HG03064 (cell line): ENCODE measurements at regions not wholly inside any gene's neighbourhood (a gene's known extent, or its start where the extent isn't known, plus 50 kb on each side); places are given as distances from the start of the nearest gene placed in this dataset.
"Not testable (repeated sequence)": the region's sequence is repeated elsewhere in the genome, so short reads cannot be mapped to it uniquely, and the experiment has no call there.

Source experiments
- ATAC-seq: cut with Tn5 transposase; IDR thresholded peaks from one replicate; pipeline ENCODE4 v1.9.1; 2021; ENCODE audit warnings: low read depth; ENCODE audit not compliant: unreplicated experiment

DNA sequence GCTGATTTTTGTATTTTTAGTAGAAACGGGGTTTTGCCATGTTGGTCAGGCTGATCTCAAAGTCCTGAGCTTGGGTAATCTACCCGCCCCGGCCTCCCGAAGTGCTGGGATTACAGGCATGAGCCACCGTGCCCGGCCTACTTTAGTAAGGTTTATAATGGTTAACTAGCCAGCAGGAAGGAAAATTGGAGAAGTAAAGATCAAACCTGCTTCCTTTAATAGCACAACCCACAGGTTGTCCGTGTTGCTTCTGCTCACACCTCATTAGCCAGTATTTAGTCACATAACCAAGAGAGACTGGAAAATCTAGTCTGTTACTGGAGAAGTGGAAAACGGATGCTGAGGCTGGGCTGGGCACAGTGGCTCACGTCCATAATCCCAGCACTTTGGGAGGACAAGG is 51.9 kb upstream of the TBL1XR1 start:
- ATAC-seq = no peak

DNA sequence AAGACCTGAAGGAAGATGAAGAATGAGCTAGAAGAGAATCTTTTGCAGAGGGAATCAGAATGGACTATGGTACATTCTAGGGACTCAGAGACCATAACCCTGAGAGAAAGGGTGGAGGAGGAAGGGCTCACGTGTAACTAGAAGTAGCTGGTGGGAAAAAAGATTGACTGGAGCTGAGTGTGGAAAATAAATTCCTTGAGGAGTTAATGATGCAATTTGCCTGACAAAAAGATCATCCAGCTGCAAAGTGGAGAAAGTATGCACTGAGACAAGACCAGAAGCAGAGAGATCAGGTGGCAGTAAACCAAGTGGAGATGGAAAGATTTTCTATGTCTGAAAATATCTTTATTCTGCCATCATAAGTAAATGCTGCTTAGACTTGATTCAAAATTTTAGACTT is 52.9 kb upstream of the TBL1XR1 start:
- ATAC-seq = no peak

DNA sequence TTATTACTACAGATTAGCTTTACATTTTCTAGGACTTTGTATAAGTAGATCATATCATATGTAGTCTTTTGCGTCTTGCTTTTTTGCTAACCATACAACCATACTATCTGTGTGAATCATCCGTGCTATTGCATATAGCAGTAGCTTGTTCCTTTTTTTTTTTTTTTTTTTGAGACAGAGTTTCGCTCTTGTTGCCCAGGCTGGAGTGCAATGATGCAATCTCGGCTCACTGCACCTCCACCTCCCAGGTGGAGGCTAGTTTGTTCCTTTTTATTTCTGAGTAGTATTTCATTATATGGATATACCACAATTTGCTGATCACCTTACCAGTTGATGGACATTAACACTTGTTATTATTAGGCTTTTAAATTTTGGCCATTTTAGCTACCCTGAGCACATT is 54.5 kb upstream of the TBL1XR1 start:
- no peak for ATAC-seq

DNA sequence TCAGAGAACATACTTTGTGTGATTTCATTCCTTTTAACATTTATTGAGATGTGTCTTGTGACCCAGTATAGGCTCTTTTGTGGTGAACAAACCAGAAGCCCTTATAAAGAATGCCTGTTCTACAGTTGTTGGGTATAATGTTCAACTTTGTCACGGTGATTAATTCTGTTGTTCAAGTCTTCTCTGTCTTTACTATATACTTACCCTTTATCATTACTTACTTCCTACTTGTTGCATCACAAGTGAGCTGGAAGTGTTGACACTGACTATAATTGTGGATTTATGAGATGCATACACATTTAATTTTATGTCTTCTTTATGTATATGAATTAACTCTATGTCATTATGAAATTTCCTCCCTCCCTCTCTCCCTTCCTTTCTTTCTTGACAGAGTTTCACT is 59.7 kb upstream of the TBL1XR1 start:
- no peak for ATAC-seq

DNA sequence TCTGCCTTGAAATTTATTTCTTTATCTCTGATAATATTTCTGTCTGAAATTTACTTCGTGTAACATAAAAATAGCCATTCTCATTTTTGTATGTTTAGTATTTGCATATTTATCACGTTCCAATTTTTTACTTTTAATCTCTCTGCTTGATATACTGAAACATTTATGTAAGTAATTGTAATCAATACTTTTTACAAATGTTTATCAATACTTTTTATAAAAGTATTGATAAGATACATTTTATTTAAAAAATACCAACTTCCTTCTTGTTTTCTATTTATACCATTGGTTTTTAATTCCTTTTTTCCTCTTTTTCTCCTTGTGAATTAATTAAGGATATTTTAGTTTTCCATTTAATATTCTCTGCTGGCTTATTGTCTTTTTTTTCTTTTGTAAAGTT is 60.3 kb upstream of the TBL1XR1 start:
- no peak for ATAC-seq

DNA sequence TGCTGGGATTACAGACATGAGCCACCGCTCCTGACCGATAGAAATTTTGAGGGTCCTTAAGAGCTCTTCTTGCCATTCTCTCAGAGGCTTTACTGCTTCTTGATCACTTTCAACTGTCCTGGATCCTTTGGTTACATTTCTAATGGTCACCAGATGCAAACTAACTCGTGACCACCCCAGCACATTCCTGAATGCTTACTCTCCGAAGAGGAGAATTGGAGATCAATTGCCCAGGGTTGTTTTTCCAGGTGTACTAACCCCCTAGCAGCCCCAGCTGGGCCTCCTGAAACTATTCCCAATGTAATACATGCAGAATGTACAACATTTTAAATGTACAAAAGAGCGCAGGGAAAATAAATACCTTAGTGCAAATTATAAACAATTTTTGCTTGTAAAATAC is 65.1 kb upstream of the TBL1XR1 start:
- no peak for ATAC-seq

DNA sequence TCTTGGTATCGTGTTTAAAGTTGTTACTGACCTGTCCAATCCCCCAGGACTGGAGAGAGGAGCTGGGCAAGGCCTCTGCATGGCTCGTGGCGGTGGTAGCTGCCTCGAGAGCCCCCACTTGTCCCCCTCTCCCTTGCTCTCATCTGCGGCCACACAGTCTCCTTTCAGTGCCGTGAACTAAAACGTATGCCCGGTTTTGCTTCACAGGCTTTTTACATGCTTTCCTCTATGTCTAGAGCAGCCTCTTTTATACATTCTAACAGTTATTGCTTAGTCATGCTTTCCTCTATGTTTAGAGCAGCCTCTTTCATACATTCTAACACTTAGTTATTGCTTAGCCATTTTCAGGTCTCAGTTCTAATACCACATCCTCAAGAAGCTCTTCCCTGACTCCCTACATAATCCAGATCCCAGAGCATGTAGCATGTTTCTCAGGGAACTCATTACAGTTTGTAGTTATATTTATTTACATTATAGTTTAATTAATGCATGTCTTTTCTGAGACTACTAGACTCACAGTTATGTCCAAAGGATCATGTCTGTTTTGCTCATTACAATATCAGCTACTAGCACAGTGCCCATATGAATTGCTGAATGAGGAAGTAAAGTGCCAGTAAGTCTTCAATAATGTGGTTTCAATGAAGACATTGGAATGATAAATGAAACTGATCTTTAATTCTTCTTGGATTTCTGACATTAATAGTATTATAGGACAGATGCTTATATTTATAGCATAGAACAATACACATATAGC is 66.5 kb upstream of the TBL1XR1 start:
- ATAC-seq = no peak

DNA sequence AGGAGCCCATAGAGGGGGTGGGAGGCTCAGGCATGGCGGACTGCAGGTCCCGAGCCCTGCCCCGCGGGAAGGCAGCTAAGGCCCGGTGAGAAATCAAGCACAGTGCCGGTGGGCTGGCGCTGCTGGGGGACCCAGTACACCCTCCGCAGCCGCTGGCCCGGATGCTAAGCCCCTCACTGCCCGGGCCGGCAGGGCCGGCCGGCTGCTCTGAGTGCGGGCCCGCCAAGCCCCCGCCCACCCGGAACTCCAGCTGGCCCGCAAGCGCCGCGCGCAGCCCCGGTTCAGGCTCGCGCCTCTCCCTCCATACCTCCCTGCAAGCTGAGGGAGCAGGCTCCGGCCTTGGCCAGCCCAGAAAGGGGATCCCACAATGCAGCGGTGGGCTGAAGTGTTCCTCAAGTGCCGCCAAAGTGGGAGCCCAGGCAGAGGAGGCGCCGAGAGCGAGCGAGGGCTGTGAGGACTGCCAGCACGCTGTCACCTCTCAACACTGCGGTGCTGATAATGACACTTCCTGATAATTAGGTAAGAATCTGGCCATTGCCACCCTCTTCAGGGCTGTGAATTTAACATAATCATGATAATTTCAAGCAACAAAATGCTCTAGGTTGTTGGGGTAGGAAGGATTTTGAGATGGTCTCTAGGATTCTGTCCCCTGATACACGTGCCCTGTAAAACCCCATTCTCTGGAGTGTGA is 74.7 kb upstream of the TBL1XR1 start:
- ATAC-seq = not testable (repeated sequence)

DNA sequence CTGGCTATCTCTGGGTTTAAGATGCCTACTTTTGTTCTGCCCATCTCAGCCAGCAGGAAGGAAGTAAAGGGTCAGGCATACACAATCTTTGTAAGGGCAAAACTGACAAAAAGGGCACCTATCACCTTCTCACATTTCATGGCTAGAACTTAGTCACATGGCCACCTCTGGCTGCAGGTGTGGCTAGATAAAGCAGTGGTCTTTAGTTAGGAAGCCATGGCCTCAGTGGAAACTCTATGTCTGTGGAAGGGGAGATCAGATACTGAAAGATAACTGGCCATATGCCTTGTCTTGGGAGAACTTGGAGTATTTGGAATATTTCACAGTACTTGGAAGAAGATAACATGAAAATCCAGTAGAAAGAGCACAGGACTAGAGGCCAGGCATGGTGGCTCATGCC is 80.7 kb upstream of the TBL1XR1 start:
- ATAC-seq = no peak

DNA sequence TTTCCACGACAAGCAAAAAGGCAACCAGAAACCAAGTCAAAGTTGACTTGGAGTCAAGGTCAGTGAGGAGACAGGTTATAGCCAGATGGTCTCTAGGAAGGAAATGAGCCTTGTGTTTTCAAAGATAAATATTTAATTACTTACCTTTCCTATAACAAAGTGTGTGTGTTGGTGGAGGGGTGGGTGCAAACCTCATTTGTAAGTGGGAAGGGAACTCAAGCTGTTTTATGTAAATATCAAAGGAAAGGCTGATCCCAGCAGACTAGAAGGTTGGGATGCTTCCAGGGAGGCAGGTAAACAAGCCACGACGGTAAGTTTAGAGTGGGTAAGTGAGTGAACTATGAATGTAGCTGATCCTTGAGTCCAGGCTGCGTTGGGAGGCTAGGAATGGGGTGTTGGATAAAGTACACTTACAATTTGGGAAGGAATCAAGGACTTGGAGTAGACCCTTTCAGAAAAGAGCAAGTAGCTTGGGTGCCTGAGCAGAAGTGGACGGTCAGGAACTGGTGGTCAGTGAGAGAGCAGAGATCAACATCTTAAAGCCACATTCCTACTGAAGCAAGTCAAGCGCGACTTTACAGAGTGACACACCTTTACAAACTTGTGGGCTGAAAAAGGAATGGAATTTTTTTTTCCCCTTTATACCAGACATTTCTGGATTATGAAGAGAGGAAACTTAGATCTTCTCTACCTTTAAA is 82.0 kb upstream of the TBL1XR1 start:
- no peak for ATAC-seq

DNA sequence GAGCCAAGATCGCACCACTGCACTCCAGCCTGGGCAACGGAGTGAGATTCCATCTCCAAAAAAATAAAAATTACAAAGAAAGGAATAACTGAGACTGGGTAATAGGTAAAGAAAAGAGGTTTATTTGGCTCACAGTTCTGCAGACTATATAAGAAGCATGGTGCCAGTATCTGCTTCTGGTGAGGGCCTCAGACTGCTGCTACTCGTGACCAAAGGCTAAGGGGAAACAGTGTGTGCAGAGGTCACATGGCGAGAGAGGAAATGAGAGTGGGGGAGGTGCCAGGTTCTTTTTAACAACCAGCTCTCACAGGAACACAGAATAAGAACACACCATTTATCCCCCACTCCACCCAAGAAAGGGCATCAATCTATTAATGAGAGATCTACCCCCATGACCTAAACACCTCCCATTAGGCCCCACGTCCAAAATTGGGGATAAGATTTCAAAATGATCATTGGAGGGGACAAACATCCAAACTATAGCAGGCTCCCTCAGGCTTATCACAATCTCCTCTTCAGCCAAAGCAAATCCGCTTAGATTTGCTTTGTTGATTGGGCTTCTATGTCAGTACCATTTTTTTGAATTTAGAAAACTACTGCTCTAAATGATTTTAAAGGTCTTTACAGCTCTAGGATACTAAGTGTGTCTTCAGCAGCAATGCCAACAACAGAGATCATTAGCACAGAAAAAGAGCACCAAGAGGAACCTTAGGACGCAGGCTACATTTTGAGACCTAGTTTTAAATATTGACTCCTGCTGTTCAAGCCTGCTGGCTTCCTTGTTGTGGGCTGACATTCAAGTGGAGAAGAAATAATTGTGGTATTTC is 84.2 kb upstream of the TBL1XR1 start:
- ATAC-seq = no peak

DNA sequence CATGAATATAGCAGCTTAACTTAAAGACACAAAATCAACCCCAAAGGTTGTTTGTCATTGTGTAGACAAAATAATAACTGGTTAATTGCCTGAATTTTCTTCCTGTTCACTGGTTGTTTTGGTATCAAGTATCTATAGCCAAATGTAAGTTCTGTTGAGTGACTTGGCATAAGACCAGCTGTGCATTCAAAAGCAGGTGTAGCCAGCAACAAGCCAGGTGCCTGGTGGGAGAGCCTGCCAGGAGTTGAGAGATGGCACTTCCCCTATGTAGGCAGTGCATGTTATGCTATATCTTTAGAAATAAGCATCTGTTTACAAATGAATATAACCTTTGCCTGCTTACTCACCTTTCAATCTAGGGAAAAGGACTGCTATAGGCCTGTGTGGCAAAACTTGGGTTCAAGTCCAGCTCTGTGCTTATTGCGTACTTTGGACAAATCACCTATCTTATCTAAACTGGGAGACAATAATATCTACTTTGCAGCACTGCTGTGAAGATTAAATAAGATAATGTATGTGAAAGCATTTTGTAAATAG is 84.9 kb upstream of the TBL1XR1 start:
- ATAC-seq = no peak

DNA sequence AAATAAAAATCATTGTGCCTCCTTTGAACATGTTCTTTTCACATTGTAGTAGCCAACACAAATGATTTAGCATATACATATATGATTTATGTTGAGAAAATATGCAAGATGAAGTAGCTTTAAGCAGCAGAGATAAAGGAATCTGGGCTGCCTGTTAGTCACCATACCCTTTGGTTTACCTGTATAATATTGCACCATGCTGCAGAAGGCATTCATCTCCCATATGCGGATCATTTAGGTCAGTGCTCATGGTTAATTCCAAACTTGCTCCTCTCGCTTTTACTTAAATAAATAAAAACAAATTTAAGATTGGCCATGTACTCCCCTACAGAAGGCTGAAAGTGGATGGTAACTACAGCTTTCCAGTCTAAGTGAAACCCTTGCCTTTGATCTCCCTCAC is 86.7 kb upstream of the TBL1XR1 start:
- ATAC-seq = no peak

DNA sequence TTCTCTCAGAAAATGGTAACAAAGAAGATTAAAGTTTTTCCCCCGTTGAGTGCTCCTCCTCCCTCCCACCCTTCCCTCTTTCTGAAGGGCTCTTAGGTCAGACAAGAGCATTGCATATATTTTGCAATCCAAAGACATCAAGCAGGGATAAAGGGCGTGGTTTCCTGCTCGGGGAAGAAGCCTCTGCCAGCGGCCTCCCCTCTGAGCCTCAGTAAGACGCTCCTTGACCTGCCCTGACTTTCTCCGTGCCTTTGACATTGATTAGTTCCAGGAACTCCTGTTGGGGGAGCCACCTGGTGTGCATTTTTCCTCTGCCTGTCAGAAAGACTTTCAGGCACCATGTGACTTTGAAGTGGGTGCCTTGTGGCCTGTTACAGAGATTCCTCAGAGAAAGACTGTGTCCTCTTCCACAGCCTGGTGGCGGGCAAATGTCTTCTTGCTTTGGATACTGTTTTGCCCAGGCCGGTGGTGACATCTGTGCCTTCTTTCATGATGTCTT is 87.2 kb upstream of the TBL1XR1 start:
- no peak for ATAC-seq

DNA sequence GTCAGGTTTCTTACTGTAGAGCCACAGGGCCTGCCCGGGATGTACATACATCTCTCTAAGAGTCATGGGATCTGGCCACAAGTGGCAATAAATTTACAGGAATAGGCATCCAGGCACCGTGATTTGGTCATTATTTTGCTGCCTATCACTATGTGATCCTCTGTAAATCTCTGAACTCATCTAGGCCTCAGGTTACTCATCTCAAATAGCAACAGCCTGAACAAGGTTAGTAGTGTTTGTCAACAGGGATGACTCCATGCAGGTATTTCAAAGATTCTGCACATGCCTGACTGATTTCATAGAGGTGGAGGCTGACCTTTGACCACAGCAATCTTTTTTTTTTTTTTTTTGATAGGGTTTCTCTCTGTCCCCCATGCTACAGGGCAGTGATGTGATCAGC is 88.8 kb upstream of the TBL1XR1 start:
- no peak for ATAC-seq

DNA sequence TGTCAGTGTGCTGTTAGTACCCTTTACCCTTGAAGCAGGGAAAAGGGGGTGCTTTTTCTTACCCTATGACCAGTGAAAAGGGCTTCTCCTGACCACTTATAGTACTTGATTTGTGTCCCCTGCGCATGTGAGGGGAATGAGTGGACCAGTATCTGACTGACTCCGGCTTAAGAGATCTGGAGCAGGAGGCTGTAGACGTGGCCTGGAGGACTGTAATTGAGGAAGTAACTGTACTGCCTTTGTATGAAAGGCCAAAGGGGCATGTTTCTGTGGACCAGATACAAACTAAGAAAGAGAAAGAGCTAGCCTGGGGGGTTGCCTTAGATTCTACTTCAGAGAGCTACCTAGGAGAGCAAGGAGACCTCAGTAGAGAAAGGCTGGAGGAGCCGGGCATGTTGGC is 89.9 kb upstream of the TBL1XR1 start:
- ATAC-seq = no peak

DNA sequence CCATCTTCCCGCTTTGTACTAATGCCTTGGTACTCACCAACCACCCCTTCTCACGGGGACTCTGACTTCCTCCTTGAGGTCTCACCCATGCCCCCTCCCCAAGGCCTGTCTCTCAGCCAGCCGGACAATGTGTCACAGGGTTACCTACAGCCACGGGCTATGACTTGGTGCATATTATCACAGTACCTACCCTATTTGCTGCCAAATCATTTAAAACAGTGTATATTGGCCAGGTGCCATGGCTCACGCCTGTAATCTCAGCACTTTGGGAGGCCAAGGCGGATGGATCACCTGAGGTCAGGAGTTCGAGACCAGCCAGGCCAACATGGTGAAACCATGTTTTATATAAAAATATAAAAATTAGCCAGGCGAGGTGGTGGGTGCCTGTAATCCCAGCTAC is 93.4 kb upstream of the TBL1XR1 start:
- ATAC-seq = no peak

DNA sequence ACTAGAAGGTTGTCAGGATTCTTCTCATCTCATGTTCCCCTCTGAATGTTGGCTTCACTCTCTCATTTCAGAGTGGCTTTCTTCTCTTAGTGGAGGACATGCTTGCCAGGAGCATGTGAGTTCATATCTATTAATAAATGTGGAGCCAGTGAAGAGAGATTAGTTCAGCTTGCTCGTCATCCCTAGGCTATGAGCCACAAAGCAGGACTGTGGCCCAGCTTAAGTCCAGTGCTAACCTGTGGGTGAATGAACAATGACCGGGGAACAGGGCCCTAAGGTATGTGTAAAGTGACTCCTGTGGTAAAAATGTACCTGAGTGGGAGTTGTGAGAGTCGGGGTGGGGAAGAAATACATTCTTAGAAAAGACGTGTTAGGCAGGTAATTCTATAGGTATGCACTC is 96.9 kb upstream of the TBL1XR1 start:
- ATAC-seq = no peak

DNA sequence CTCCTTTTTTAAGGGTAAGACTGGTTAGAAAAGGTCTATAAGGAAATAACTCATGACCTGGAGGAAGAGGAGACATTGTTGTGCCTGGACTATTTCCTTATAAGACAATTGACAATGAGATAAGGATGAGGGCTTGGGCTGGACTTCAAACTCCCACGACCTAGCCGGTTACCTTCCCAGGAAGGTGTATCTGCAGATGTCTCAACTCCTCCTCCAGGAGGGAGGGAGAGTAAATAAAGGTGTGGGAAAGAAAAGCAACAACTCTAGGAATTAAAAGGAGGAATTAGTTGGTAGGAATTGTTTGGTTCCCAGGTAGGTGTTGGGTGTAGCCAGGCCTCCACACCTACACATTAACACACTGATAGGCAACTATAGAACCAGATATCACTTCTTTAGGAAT is 97.8 kb upstream of the TBL1XR1 start:
- ATAC-seq = no peak

DNA sequence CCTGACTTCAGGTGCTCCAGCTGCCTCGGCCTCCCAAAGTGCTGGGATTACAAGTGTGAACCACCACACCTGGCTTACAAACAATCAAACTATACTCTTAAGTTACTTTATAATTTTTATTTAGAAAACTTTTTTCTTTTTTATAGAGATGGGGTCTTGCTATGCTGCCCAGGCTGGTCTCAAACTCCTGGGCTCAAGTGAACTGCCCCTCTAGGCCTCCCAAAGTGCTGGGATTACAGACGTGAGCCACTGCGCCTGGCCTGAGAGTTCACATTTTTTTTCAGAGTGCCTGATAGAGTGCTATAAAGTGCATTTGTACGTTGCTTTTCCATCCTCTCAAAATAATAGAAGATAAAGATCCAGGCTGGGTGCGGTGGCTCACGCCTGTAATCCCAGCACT is 102.0 kb upstream of the TBL1XR1 start:
- no peak for ATAC-seq
